ENCODE measurements at regions not wholly inside any gene's neighbourhood (a gene's known extent, or its start where the extent isn't known, plus 50 kb on each side); places are given as distances from the start of the nearest gene placed in this dataset.

DNA sequence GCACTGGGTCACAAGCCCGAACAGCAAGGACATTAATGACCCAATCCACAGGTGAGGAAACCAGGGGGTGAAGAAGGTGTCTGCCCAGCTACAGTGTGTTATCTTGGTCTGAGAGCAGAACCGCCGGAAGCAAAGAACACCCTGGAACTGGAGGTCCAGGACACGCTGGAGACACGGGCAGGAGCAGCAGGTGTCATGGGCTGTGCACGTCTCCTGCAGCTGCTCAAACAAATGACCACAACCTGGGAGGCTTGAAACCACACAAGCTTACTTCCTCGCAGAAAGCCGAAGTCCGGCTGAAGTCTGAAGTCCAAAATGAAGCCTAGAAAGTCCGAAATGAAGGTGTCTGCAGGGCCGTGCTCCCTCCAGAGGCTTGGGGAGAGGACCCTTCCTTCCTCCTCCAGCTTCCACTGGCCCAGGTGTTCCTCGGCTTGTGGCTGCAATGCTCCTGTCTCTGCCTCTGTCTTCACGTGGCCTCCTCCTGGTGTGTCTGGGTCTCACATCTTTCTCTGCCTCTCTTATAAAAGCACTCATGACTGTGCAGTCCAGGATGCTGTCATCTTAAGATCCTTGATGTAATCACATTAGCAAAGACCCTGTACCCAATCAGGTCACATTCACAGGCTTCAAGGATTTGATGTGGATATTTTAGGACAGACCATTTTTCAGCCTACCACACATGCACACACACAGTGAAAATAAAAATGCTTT is 351.2 kb downstream of the C16orf95 start:
- ATAC-seq: no peak
- DNase-seq: no peak
- intact Hi-C loops (cut with micrococcal nuclease): no loop called here

DNA sequence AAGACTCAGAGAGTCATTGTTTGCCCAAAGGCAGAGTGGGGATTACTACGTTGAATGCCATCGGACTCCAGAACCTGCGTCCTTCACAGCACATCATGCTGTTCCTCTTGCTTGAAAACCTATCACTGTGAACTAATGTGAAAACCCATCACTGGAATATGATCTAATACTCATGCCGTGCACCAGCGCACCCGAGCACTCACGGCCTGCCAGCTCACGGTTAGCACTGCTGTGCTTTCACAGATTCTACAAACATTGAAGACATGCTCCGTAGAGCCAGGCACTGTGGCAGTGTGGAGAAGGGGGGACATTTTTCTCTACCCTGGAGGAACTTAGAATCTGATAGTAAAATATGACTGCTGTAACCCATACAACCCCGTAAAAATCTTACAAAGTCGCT is 350.4 kb downstream of the C16orf95 start:
- intact Hi-C loops (cut with micrococcal nuclease): no loop called here
- DNase-seq (no peak), ATAC-seq (no peak)

DNA sequence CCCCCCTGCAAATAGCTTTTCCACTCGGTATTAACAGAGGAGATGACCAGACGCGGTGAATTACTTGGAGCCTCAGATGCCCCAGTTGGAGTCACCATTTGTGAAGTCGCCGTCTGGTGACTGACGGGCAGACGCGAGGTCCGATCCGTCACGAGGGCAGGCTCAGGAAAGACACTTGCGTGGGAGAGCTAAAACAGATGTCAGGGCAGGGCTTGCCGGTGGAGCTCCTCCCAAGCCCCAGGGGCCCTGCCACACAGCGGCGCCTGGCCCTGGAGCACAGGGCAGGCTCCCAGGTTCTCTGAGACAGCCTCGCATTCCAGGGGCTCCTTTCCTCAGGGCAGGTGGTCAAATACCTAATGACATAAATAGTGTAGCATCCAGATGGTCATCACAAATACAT is 348.3 kb downstream of the C16orf95 start:
- intact Hi-C loops (cut with micrococcal nuclease): no loop called here
- peak; percentile 49 for ATAC-seq

DNA sequence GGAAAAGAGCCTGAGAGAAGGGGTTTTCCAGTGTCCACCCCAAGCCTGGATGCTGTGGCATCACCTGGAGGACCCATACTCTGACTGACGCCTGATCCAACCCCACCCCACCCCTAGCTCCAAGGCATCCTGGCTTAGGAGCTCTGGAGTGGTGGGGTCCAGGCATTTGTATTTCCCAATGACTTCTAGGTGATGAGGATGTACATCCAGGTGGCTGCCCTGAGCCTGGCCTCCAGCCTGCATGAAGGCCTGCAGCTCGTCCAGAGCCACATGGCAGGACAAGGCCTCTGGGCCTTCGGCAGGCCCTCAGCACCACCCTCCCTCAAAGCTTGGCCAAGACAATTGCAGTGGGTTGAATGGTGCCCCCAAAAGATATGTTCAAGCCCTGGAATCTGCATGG is 347.5 kb downstream of the C16orf95 start:
- DNase-seq (no peak), ATAC-seq (no peak)
- intact Hi-C loops (cut with micrococcal nuclease): no loop called here

More for the DNA sequence above, 348.3 kb downstream of the C16orf95 start:
- no peak for DNase-seq

DNA sequence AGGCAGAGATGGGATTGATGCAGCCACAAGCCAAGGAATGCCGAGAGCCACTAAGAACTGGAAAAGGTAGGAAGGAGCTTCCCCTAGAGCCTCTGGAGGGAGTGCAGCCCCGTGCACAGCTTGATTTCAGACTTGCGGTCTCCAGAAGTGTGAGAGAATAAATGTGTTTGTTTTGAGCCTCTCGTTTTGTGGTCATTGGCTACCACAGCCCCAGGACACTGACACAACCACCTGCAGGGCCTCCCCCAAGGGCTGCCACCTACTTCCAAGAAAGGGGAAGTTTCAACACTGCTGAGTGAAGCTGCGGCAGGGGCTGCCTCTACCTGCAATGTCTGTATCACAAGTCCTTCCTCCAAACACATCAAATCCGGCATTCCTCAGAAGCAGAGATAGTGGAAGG is 346.9 kb downstream of the C16orf95 start:
- no peak for ATAC-seq

DNA sequence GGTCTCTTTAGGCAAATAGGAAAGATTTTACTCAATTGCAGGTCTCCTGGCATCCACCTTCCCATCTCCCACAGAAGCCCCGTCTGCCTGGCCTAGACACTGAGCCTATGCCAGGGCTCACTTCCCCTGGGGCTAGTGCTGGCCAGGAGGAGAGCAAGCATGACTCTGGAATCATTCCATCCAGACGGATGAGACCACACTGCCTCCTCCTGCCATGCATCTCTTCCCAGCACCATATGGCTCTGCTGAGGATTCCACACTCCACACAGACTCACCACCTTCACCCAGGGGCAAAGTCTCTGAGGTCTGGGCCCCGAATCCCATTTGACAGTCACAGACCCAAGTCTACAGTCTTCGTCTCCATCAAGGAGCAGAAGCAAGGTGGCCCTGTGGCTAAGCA is 346.5 kb downstream of the C16orf95 start:
- ATAC-seq (no peak), DNase-seq (no peak)
- intact Hi-C loops (cut with micrococcal nuclease): no loop called here

More for the DNA sequence above, 346.9 kb downstream of the C16orf95 start:
- intact Hi-C loops (cut with micrococcal nuclease): no loop called here
- DNase-seq: no peak

DNA sequence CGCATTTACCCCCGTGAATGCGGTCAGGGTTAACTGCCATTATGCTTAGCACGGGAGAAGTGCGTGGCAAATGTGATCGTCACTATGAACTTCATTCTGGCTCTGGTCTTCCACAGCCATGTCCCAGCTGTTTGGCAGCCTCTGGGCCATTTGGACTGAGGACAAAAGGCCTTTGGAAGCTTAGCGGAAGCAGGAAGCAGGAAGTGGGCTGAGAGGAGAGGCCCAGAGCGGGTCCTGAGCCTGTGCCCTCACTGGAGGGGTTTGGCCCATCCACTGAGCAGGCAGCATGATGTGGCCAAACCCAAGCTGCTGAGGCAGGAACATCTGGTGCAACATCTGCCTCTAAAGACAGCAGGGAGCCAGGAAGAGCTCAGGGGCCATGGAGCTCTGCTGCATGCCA is 345.9 kb downstream of the C16orf95 start:
- peak; percentile 56 for ATAC-seq
- DNase-seq: peak; percentile 60

DNA sequence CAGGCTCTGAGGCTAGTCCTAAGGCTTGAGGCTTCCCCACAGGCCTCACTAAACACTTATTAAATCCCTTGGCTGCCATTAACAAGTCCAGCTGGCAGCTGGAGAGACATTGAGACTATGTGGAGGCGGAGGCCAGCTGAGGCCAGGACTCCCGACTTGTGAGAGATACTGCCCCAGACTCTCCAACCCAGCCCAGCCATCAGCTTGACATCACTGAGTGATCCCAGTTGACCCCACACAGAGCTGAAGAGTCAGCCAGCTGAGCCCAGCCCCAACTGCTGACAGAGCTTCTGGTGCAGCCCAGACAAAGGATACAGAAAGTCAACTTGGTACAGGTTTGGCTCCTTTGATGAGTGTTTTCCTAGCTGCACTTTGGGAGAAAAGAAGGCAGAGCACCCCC is 343.1 kb downstream of the C16orf95 start:
- DNase-seq (no peak), ATAC-seq (no peak)
- intact Hi-C loops (cut with micrococcal nuclease): no loop called here

More for the DNA sequence above, 345.9 kb downstream of the C16orf95 start:
- intact Hi-C loops (cut with micrococcal nuclease): no loop called here

DNA sequence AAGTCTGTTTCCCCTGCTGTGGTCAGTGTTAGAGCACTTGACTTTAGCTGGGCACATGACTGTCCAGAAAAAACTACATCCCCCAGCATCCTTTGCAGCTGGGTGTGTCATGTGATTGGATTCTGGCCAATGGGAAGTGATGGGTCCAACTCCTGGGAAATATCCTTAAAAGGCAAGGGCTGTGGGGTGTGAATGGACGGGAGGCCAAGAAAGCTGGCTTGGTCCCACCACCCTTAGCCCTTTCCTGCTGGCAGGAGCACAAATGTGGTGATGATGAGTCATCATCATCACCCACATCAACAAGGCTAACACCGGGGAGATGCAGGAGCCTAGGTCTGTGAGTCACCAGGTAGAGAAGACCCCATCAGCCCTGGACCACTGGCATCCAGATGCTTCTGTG is 341.7 kb downstream of the C16orf95 start:
- peak; percentile 51 for ATAC-seq
- intact Hi-C loops (cut with micrococcal nuclease): no loop called here
- no peak for DNase-seq

DNA sequence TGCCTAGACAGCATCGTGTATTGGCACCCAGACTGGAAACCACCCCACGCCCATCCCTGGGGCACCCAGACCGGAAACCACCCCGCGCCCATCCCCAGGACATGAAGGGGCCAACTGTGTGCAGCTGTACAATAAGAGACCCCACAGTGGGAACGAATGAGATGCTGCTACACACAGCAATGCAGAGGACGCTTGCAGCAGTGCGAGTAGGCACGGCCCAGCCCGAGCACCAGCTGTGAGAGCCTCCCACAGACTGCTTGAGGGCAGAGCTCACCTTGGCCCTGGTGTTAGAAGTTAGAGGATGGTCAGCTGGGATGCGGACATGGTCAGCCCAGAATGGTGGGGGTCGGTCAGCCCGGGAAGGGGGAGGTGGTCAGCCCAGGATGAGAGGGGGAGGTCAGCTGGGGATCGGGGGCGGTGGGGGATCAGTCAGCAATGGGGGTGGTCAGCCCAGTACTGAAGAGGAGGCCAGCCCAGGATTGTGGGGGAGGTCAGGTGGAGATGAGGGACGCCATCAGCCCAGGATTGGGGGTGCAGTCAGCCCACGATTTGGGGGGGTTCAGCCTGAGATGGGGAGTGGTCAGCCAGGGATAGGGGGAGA is 340.0 kb downstream of the C16orf95 start:
- ATAC-seq (no peak), DNase-seq (no peak)
- intact Hi-C loops (cut with micrococcal nuclease): no loop called here

DNA sequence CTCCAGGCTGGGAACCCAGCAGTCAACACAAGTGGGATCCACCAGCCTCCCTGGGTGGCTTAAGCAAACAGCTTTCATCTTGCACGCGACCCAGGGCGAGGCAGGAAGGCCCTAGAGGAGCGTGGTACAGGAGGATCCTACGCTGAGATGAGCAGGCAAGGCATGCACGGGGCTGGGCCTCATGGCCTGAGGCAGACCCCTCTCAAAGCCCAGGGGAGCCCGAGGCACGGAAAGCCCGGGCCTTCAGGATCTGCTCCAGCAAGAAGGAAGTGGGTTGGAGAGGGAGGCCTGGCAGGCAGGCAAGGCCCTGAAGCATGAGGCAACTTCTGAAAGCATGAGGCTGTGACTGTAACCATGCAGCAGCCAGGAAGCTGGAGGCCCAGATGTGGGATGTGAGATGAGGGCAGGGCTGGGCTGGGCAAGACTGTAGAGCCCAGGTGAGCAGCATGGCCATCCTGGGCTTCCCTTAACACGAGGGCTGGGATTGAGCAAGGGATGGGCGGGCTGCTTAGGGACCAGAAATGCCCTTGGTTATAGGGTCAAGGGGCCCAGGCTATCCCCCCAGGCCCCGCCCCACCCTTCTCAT is 338.7 kb downstream of the C16orf95 start:
- ATAC-seq (no peak), DNase-seq (no peak)
- intact Hi-C loops (cut with micrococcal nuclease): no loop called here

DNA sequence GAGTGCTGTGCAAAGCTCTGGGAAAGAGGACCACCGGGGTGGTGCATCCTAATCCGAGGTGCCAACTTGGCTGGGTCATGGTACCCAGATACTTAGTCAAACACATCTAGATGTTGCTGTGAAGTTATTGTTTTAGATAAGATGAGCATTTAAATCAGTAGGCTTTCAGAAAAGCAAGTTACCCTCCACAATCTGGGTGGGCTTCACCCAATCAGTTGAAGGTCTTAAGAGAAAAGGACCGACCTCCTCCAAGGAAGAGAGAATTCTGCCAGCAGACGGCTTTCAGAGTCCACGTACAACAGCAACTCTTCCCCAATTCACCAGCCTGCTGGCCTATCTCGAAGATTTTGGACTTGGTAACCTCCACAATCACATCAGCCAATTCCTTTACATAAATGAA is 338.1 kb downstream of the C16orf95 start:
- intact Hi-C loops (cut with micrococcal nuclease): no loop called here
- ATAC-seq (no peak), DNase-seq (no peak)

DNA sequence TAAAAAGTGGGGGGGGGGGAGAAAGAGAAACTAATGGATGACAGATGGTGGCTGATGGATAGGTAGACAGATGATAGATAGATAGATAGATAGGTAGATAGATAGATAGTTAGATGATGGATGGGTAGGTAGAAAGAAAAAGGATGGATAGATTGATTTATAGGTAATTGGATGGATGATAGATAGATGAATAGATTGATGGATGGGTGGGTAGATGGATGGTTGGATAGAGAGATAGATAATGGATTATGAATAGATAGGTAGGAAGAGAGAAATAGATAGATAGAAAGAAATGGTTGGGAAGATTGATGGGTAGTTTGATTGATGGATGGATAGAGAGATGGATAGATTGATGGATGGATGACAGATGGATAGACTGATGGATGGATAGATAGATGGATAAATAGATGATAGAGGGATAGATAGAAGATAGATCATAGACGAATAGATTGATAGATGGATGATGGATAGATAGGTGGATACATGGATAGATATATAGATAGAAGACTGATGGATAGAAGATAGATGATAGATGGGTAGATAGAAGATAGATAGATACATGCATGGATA is 337.1 kb downstream of the C16orf95 start:
- ATAC-seq: no peak
- DNase-seq: no peak
- intact Hi-C loops (cut with micrococcal nuclease): no loop called here

DNA sequence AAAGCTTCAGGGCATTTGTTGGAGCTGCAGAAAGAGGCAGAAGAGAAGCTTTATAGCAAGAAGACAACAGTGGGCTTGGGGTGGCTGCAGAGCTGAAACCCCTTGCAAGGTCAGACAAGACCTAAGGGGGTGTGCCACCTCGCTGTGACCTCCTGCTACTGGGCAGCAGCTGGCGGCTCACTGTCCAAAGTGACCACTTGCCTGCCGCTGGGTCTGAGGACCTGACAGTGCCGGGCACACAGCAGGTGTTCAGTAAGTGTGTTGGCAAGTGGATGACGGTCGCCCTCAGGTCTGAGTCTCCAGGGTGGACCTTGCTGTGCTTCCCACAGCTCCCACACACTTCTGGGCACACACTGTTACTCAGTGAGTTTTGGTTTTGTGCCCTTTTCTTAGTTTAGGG is 336.5 kb downstream of the C16orf95 start:
- ATAC-seq (no peak), DNase-seq (no peak)
- intact Hi-C loops (cut with micrococcal nuclease): no loop called here

DNA sequence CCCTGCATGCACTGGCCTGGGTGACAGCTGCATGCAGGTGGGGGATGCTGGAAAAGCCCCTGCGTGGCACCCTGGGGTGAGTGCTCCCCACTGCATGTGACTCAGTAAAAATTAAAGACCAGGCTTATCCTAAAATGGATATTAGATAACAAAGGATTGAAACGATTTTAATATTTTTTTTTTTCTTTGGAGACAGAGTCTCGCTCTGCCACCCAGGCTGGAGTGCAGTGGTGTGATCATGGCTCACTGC is 334.9 kb downstream of the C16orf95 start:
- DNase-seq (no peak), ATAC-seq (no peak)
- intact Hi-C loops (cut with micrococcal nuclease): no loop called here

DNA sequence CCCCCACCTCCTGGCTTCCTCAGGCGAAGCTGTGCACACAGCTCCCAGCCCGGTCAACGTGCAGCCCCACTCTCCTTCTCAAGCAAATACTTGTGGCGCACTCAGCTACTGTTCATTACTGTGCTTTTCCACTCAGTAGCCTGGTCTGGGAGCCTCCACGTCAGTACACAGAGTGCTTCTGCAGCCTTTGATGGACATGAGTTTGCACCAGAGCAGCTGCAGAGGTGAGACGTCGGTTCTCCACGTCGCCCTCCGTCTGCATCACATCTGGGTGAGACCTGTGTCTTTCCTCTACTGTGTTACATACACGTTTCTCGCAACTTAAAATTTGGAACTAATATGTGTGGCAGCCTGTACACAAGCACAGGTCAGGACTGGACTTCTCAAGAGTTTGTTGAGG is 334.3 kb downstream of the C16orf95 start:
- intact Hi-C loops (cut with micrococcal nuclease): no loop called here
- DNase-seq (no peak), ATAC-seq (no peak)

DNA sequence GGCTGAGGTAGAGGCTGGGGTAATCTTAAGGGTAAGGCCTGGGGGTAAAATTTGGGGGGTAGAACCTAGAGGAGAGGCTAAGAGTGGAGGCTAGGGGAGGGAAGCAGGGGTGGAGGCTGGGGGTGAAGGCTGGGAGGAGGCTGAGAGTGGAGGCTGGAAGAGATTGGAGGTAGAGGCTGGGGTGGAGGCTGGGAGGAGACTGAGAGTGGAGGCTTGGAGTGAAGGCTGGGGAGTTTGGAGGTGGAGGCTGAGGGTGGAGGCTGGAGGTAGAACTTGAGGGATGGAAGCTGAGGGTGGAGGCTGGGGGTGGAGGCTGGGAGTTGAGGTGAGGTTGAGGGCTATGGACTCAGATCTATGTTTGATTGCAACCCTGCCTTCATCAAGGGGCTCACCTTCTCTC is 333.6 kb downstream of the C16orf95 start:
- DNase-seq (no peak), ATAC-seq (no peak)
- intact Hi-C loops (cut with micrococcal nuclease): no loop called here

DNA sequence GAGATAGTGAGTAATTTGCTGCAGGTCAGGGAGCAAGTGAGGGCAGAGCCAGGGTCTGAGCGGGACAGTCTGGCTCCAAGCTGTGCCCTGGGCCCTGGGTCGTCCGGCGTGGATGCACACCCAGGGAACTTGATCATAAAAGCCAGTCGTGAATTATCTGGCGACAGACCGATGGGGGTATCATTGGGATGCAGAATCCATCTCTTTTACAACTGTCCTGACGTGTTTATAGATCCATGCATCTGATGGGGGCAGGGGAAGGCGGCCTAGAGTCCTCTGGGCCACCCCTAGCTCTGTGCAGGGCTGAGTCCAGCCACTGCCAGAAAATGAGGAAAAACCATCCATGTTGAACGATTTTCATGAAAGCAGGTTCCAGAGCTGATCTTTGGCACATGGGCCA is 332.8 kb downstream of the C16orf95 start:
- ATAC-seq (no peak), DNase-seq (no peak)
- intact Hi-C loops (cut with micrococcal nuclease): no loop called here

DNA sequence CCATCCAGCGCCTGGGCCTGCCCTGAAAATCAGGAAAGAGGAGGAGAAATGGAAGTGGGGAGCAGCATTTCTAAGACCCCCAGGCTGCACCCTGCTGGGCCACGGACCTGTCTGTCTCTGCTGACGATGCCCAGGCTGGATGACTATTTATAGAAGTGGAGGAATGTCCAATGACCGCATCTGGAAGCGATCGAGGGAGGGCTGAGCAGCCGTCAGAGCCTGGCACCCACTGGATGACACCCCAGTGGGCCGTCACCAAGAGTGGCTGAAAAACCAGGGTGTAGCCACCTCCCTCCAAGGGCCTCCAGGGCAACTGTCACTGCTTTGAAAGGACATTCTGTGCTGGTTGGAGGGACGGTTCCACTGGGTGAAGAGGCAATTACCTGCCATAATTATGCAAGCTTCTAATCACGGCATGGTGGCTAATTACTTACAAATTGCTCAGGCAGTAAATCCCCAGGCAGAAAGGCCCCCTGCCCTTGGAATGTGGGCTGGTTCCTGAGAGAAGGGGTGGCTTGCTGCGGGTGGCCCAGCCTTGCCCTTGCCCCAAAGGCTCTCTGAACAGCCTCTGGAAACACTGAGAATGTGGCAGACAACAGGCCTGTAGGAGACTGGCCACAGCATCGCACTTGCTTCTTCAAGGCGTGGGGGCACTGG is 332.1 kb downstream of the C16orf95 start:
- intact Hi-C loops (cut with micrococcal nuclease): no loop called here
- peak; percentile 94 for ATAC-seq
- peak; percentile 80 for DNase-seq

DNA sequence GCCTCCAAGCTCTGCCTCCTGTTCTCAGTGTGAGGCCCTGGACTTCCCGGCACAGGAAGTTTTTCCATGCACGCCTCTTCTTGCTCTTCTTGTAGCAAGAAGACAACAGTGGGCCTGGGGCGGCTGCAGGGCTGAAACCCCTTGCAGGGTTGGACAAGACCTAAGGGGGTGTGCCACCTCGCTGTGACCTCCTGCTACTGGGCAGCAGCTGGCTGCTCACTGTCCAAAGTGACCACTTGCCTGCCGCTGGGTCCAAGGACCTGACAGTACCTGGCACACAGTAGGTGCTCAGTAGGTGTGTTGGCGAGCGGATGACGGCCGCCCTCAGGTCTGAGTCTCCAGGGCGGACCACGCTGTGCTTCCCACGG is 331.6 kb downstream of the C16orf95 start:
- intact Hi-C loops (cut with micrococcal nuclease): no loop called here
- ATAC-seq (no peak), DNase-seq (no peak)

All from left ventricle myocardium superior (tissue), 1 donor.